ENCODE measurements at regions not wholly inside any gene's neighbourhood (a gene's known extent, or its start where the extent isn't known, plus 50 kb on each side); places are given as distances from the start of the nearest gene placed in this dataset.

DNA sequence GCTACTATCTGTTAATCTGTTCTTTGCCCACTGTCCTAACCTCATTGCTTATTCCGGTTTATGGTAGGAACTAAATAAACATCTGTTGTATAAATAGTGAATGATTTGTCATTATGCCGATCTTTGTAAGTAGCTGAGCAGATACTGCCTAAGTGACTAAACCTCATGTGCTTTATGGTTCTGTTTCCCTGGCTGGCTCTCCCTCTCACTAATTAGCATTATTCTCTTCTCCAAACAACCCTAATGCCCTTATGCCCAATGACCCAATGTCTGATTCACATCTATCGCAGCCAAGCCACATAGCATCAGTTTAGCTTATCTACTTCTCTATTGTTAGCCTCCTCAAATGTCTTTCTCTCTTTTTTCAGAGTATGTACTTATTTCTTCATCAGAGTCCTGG is 462.3 kb upstream of the POT1 start:
- ChIA-PET CTCF (no interaction called here), POLR2A (no interaction called here)
- intact Hi-C loops (cut with DNase I, micrococcal nuclease), result no loop called here
- DNase-seq, result no peak
- no peak overlapping the region for H3K4me3 Mint-ChIP-seq
- no peaks in the 10 kb centered on the region for H3K36me3 Mint-ChIP-seq (ENCODE audit: low read depth)
- no peaks in the 10 kb centered on the region for H3K27me3 Mint-ChIP-seq
- peaks cover 5% of the 10 kb centered on the region for H3K9me3 Mint-ChIP-seq (ENCODE audit: low read depth)
- no peak overlapping the region for H3K27ac Mint-ChIP-seq
- H3K4me1 Mint-ChIP-seq, result no peaks in the 10 kb centered on the region
- no peak for ATAC-seq

- Mint-ChIP-seq H3K4me1 (no peaks in the 10 kb centered on the region), H3K36me3 (ENCODE audit: low read depth) (no peaks in the 10 kb centered on the region), H3K9me3 (ENCODE audit: low read depth) (peaks cover 5% of the 10 kb centered on the region), H3K4me3 (no peak overlapping the region), H3K27me3 (no peaks in the 10 kb centered on the region), H3K27ac (no peak overlapping the region)
- ATAC-seq (no peak), DNase-seq (no peak)
- intact Hi-C loops (cut with DNase I, micrococcal nuclease), result no loop called here
- ChIA-PET POLR2A (no interaction called here), CTCF (no interaction called here)
These were observed 461.4 kb upstream of the POT1 start for GRCh38 chr7:125390981-125391380.

DNA sequence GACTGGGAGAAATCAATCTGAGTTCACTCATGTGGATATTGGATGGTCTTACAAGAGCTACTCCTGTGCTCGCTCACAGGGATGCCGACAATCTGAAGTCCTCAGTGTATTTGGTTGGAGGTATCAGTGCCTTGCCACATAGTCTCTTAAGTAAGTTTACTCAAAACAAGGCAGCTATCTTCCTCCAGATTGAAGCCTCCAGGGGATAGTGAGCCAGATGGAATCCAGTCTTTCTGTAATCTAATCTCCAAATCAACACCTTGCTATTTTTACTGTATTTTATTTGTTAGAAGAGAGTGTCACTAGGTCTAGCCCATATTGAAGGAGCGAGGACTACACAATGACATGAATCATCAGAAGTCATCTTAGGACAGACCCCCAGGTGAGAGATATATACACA is 456.6 kb upstream of the POT1 start:
- Mint-ChIP-seq H3K27me3 (no peaks in the 10 kb centered on the region), H3K36me3 (ENCODE audit: low read depth) (no peaks in the 10 kb centered on the region), H3K4me3 (no peak overlapping the region), H3K4me1 (no peaks in the 10 kb centered on the region), H3K9me3 (ENCODE audit: low read depth) (peaks cover 6% of the 10 kb centered on the region), H3K27ac (no peak overlapping the region)
- no peak for DNase-seq
- POLR2A ChIA-PET, result no interaction called here
- CTCF ChIA-PET, result no interaction called here
- no peak for ATAC-seq
- intact Hi-C loops (cut with DNase I, micrococcal nuclease), result no loop called here

DNA sequence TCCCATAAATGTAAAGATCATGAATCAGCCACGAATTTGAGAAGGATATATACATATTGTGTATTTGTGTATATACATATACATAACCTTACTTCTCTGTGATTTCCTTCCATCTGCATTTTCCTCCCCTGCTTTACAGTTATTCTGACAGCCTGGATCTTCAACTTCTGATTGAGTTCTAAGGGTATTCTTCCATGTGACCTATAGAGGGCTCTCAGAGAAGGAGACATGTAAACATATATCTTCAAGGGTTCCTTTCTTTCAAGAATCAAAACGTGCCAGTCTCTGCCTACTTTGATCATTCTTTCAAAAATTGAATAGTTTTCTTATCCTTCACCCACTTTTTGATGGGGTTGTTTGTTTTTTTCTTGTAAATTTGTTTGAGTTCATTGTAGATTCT is 453.7 kb upstream of the POT1 start:
- H3K27me3 Mint-ChIP-seq, result no peaks in the 10 kb centered on the region
- DNase-seq, result no peak
- ChIA-PET POLR2A (no interaction called here), CTCF (interaction anchor here (0.7 kb wide), 1 partner anchor 1634 kb away, joined by 3 read pairs; no protein-coding TSS in a partner anchor)
- no peak overlapping the region for H3K27ac Mint-ChIP-seq
- no peaks in the 10 kb centered on the region for H3K36me3 Mint-ChIP-seq (ENCODE audit: low read depth)
- H3K9me3 Mint-ChIP-seq (ENCODE audit: low read depth), result peaks cover 4% of the 10 kb centered on the region
- no peak overlapping the region for H3K4me3 Mint-ChIP-seq
- intact Hi-C loops (cut with DNase I, micrococcal nuclease), result no loop called here
- no peak for ATAC-seq
- no peaks in the 10 kb centered on the region for H3K4me1 Mint-ChIP-seq

GRCh38 chr7:125382401-125382800 is 452.8 kb upstream of the POT1 start:
- no peaks in the 10 kb centered on the region for H3K36me3 Mint-ChIP-seq (ENCODE audit: low read depth)
- DNase-seq (no peak), ATAC-seq (no peak)
- H3K9me3 Mint-ChIP-seq (ENCODE audit: low read depth), result peaks cover 4% of the 10 kb centered on the region
- no peaks in the 10 kb centered on the region for H3K4me1 Mint-ChIP-seq
- no peak overlapping the region for H3K4me3 Mint-ChIP-seq
- ChIA-PET POLR2A (no interaction called here), CTCF (no interaction called here)
- H3K27ac Mint-ChIP-seq, result no peak overlapping the region
- no peaks in the 10 kb centered on the region for H3K27me3 Mint-ChIP-seq
- intact Hi-C loops (cut with DNase I, micrococcal nuclease), result no loop called here

GRCh38 chr7:125375942-125376341 is 446.3 kb upstream of the POT1 start:
- ChIA-PET CTCF (no interaction called here), POLR2A (no interaction called here)
- no peak for DNase-seq
- ATAC-seq, result no peak
- H3K4me3 Mint-ChIP-seq, result no peak overlapping the region
- intact Hi-C loops (cut with DNase I, micrococcal nuclease), result no loop called here
- no peaks in the 10 kb centered on the region for H3K36me3 Mint-ChIP-seq (ENCODE audit: low read depth)
- peaks cover 1% of the 10 kb centered on the region for H3K9me3 Mint-ChIP-seq (ENCODE audit: low read depth)
- H3K27ac Mint-ChIP-seq, result no peak overlapping the region
- H3K27me3 Mint-ChIP-seq, result no peaks in the 10 kb centered on the region
- H3K4me1 Mint-ChIP-seq, result no peaks in the 10 kb centered on the region

- ChIA-PET CTCF (no interaction called here), POLR2A (no interaction called here)
- Mint-ChIP-seq H3K4me1 (no peaks in the 10 kb centered on the region), H3K27ac (no peak overlapping the region), H3K36me3 (ENCODE audit: low read depth) (no peaks in the 10 kb centered on the region), H3K9me3 (ENCODE audit: low read depth) (peaks cover 2% of the 10 kb centered on the region), H3K4me3 (no peak overlapping the region), H3K27me3 (no peaks in the 10 kb centered on the region)
- ATAC-seq, result no peak
- intact Hi-C loops (cut with DNase I, micrococcal nuclease), result no loop called here
- no peak for DNase-seq
These were observed 440.9 kb upstream of the POT1 start for GRCh38 chr7:125370502-125370901.

DNA sequence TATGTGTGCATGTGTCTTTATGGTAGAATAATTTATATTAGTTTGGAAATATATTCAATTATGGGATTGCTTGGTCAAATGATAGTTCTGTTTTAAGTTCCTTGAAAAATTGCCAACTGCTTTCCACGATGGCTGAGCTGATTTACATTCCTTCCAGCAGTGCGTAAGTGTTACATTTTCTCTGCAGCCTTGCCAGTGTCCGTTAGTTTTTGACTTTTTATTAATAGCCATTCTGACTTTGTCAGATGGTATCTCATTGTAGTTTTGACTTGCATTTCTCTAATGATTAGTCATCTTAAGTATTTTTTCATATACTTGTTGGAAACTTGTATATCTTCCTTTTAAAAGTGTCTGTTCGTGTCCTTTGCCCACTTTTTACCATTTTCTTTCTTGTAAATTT is 434.2 kb upstream of the POT1 start:
- H3K4me1 Mint-ChIP-seq, result no peaks in the 10 kb centered on the region
- H3K36me3 Mint-ChIP-seq (ENCODE audit: low read depth), result no peaks in the 10 kb centered on the region
- intact Hi-C loops (cut with DNase I, micrococcal nuclease), result no loop called here
- ATAC-seq, result no peak
- H3K27ac Mint-ChIP-seq, result no peak overlapping the region
- H3K9me3 Mint-ChIP-seq (ENCODE audit: low read depth), result peaks cover 4% of the 10 kb centered on the region
- ChIA-PET POLR2A (no interaction called here), CTCF (no interaction called here)
- no peak for DNase-seq
- H3K4me3 Mint-ChIP-seq, result no peak overlapping the region
- no peaks in the 10 kb centered on the region for H3K27me3 Mint-ChIP-seq

DNA sequence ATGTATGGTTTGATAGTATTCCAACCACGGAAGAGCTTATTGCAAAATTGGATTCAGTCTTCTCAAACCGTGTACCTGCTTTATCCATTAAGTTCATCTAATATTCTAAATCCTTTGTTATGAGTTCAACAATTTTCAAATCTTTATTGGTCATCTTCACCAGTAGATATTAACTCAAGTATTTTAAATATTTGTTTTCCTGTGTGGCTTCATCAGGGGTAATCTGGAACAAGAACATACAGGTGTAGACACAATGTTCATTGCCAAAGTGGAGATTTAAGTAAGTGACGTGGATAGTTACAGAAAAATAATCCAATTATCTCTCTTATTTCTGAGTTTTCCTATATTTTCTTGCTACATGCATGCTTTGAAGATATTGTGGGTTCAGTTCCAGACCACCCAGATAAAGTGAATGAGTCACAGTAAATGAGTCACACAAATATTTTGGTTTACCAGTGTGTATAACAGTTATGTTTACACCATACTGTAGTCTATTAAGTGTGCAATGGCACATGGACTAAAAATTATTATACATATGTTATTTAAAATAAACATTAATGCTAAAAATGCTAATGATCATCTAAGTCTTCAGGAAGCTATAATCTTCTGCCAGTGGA is 429.0 kb upstream of the POT1 start:
- POLR2A ChIA-PET, result no interaction called here
- Mint-ChIP-seq H3K27me3 (no peaks in the 10 kb centered on the region), H3K9me3 (ENCODE audit: low read depth) (peaks cover 2% of the 10 kb centered on the region), H3K27ac (no peak overlapping the region), H3K4me1 (no peaks in the 10 kb centered on the region), H3K4me3 (no peak overlapping the region), H3K36me3 (ENCODE audit: low read depth) (no peaks in the 10 kb centered on the region)
- intact Hi-C loops (cut with DNase I, micrococcal nuclease), result no loop called here
- DNase-seq (no peak), ATAC-seq (no peak)
- CTCF ChIA-PET, result no interaction called here

DNA sequence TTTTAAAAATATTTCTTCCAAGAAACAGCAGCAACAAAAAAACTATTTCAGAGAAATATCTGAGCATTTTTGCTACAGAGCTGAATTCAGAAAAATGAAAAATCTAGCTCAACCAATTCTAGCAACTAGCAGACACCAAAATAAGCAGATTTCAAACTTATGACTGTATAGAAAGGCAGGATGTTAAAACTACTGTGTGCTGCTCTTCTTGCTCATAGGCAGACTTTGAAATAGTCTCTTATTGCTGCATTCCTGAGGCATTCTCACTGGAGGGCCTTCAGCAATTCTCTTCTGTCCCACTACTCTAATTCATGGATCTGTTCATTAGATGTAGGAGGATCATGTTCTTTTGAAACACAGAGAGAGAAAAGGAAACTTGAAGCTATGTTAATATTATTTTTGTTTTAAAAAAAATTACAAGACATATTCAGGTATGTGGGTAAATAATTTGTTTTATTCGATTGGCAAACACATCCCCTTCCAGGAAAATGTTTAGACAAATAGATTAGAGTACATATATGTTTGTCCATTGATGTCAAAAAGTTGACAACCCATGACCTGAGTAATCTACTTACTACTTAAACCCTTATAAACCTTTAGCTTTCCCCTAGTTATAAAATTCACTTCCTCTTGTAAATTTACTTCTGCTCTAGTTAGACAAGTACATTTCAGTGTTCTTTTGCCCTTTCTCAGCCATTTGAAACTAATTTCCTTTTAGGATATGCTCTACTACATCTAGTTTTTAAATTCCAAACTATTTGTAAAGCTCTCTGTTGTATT is 428.2 kb upstream of the POT1 start:
- Mint-ChIP-seq H3K27ac (no peak overlapping the region), H3K27me3 (no peaks in the 10 kb centered on the region), H3K36me3 (ENCODE audit: low read depth) (no peaks in the 10 kb centered on the region), H3K4me1 (no peaks in the 10 kb centered on the region), H3K4me3 (no peak overlapping the region), H3K9me3 (ENCODE audit: low read depth) (peaks cover 2% of the 10 kb centered on the region)
- POLR2A ChIA-PET, result no interaction called here
- intact Hi-C loops (cut with DNase I, micrococcal nuclease), result no loop called here
- CTCF ChIA-PET, result no interaction called here
- no peak for ATAC-seq
- DNase-seq, result no peak

DNA sequence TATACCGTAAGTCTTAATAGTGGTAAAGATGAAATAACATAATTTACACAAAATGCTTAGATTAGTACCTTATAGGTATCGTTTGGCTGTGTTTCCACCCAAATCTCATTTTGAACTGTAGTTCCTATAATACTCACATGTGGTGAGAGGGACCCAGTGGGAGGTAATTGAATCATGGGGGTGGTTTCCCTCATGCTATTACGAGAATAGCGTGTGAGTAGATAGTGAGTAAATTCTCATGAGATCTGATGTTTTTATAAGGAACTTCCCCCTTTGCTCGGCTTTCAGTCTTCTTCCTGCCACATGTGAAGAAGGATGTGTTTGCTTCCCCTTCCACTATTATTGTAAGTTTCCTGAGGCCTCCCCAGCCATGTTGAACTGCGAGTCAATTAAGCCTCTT is 426.3 kb upstream of the POT1 start:
- Mint-ChIP-seq H3K9me3 (ENCODE audit: low read depth) (peaks cover 2% of the 10 kb centered on the region), H3K4me3 (no peak overlapping the region), H3K27me3 (no peaks in the 10 kb centered on the region), H3K36me3 (ENCODE audit: low read depth) (no peaks in the 10 kb centered on the region), H3K27ac (no peak overlapping the region), H3K4me1 (no peaks in the 10 kb centered on the region)
- intact Hi-C loops (cut with DNase I, micrococcal nuclease), result no loop called here
- CTCF ChIA-PET, result no interaction called here
- ATAC-seq (no peak), DNase-seq (no peak)
- POLR2A ChIA-PET, result no interaction called here

DNA sequence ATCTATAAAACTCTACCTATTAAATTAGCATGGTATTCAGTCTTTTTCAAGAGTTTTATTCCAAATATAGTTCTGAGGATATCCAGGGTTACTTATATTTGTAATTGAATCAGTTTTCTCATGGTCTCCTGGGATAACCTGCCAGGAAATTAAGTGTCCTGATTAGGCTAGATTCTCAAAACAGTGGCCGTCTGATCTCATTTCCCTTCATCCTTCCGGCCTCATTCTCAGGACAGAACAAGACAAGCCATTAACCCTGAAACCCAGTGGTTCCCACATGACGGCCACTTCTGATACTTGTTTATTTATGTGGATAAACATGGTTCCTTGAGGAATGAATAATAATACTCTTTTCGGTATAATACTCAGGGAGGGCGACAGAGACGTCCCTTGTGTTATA is 417.6 kb upstream of the POT1 start:
- Mint-ChIP-seq H3K27me3 (no peaks in the 10 kb centered on the region), H3K9me3 (ENCODE audit: low read depth) (peaks cover 2% of the 10 kb centered on the region), H3K4me3 (no peak overlapping the region), H3K4me1 (no peaks in the 10 kb centered on the region), H3K36me3 (ENCODE audit: low read depth) (no peaks in the 10 kb centered on the region), H3K27ac (no peak overlapping the region)
- DNase-seq (no peak), ATAC-seq (no peak)
- intact Hi-C loops (cut with DNase I, micrococcal nuclease), result no loop called here
- ChIA-PET POLR2A (no interaction called here), CTCF (no interaction called here)

GRCh38 chr7:125338110-125338509 is 408.5 kb upstream of the POT1 start:
- ATAC-seq (no peak), DNase-seq (no peak)
- Mint-ChIP-seq H3K36me3 (ENCODE audit: low read depth) (no peaks in the 10 kb centered on the region), H3K9me3 (ENCODE audit: low read depth) (peaks cover 5% of the 10 kb centered on the region), H3K4me3 (no peak overlapping the region), H3K27me3 (no peaks in the 10 kb centered on the region), H3K4me1 (no peaks in the 10 kb centered on the region), H3K27ac (no peak overlapping the region)
- ChIA-PET POLR2A (no interaction called here), CTCF (no interaction called here)
- intact Hi-C loops (cut with DNase I, micrococcal nuclease), result no loop called here

Data from activated CD4-positive, alpha-beta T cell treated with anti-CD3 and anti-CD28 coated beads for 36 hours (primary cell).